Breast epithelium (tissue), 4 donors: ENCODE measurements at regions not wholly inside any gene's neighbourhood (a gene's known extent, or its start where the extent isn't known, plus 50 kb on each side); places are given as distances from the start of the nearest gene placed in this dataset.
A peak's percentile ranks its signal among the peaks of the same experiment; 100 is the strongest.

Experiments
- DNase-seq, 2 donors: peaks; one replicate each; pipeline ENCODE4 v3.0.0-alpha.2; 2019; ENCODE audit warnings: low spot score in 2 of 2
- H3K27ac ChIP-seq, 2 donors: fragments of 200-600 bp; sonication (generic) in 1 of 2; one replicate each; pipeline ENCODE4 v1.5.1; 2016 to 2019; ENCODE audit warnings: mild to moderate bottlenecking in 1 of 2
- H3K27me3 ChIP-seq, 2 donors: fragments of 200-600 bp; sonication (generic) in 1 of 2; one replicate each; pipeline versions ENCODE4 v1.5.1 to v1.6.0; 2017 to 2019; ENCODE audit warnings: control low read depth in 1 of 2, mild to moderate bottlenecking in 1 of 2
- H3K36me3 ChIP-seq: fragments of 200-600 bp; one replicate; pipeline ENCODE4 v1.5.1; 2019
- H3K4me1 ChIP-seq, 2 donors: fragments of 200-600 bp; sonication (generic); one replicate each; pipeline ENCODE4 v1.5.1; 2016 to 2019; ENCODE audit warnings: control low read depth in 1 of 2
- H3K4me3 ChIP-seq, 3 donors: fragments of 200-600 bp; sonication (generic); 1 replicate in 2 of 3; 2 replicates in 1 of 3; pipeline ENCODE4 v1.5.1; 2016 to 2019; ENCODE audit warnings: mild to moderate bottlenecking in 3 of 3, moderate library complexity in 2 of 3
- H3K9me3 ChIP-seq, 2 donors: fragments of 200-600 bp; sonication (generic) in 1 of 2; one replicate each; pipeline ENCODE4 v1.5.1; 2016 to 2019; ENCODE audit warnings: control low read depth in 1 of 2
- CTCF ChIP-seq, 3 donors: fragments of 450-650 bp; IDR thresholded peaks; one replicate each; pipeline ENCODE4 v1.5.1; 2016 to 2017; ENCODE audit warnings: antibody characterized with exemption in 3 of 3, mild to moderate bottlenecking in 3 of 3, moderate library complexity in 3 of 3
- POLR2A ChIP-seq: fragments of 450-650 bp; IDR thresholded peaks from one replicate; pipeline ENCODE4 v1.6.1; 2016; ENCODE audit warnings: antibody characterized with exemption, mild to moderate bottlenecking, moderate library complexity
- POLR2AphosphoS5 ChIP-seq, 3 donors: sonication (generic); formaldehyde crosslinking; IDR thresholded peaks; one replicate each; pipeline ENCODE4 v1.6.1; 2017; ENCODE audit warnings: antibody characterized with exemption in 3 of 3
- intact Hi-C: fragments of 100-400 bp; cut with DNase I; formaldehyde crosslinking; loops from one replicate; pipeline ENCODE4 v1.15.1; 2023; ENCODE audit warnings: low total_unique reads

- Histone ChIP-seq H3K36me3 (no peaks in the 10 kb centered on the region), H3K9me3 (no peaks in the 10 kb centered on the region), H3K27ac (no peak overlapping the region), H3K27me3 (no peaks in the 10 kb centered on the region), H3K4me3 (no peak overlapping the region), H3K4me1 (peaks cover 0 to 9% of the 10 kb centered on the region in 2 donors)
- intact Hi-C loops = loop anchor here (10.0 kb wide), 1 partner anchor 361 kb away; no protein-coding TSS in a partner anchor
- no peak for TF ChIP-seq CTCF (IDR thresholded peaks at IDR 0.05)
- TF ChIP-seq POLR2A = no peak
- TF ChIP-seq POLR2AphosphoS5 (IDR thresholded peaks at IDR 0.05) = no peak
- DNase-seq = no peak
Observed at GRCh38 chr2:238593678-238594077, 167.0 kb downstream of the ASB1 start.

GRCh38 chr2:238594796-238595749, 168.3 kb downstream of the ASB1 start:
- DNase-seq = no peak
- Histone ChIP-seq H3K4me1 (peaks cover 0 to 9% of the 10 kb centered on the region in 2 donors), H3K27ac (peak overlapping the region in 1 of 2 donors; percentile 25), H3K9me3 (no peaks in the 10 kb centered on the region), H3K4me3 (no peak overlapping the region), H3K36me3 (no peaks in the 10 kb centered on the region), H3K27me3 (no peaks in the 10 kb centered on the region)
- intact Hi-C loops = loop anchor here (5.0 to 10.0 kb wide), 2 partner anchors 360 to 1977 kb away; no protein-coding TSS in a partner anchor
- TF ChIP-seq POLR2AphosphoS5 (IDR thresholded peaks at IDR 0.05) = no peak
- no peak for TF ChIP-seq CTCF (IDR thresholded peaks at IDR 0.05)
- TF ChIP-seq POLR2A = no peak

GRCh38 chr2:238595750-238596570, 169.2 kb downstream of the ASB1 start:
- intact Hi-C loops = loop anchor here (5.0 to 10.0 kb wide), 2 partner anchors 359 to 1976 kb away; no protein-coding TSS in a partner anchor
- no peaks in the 10 kb centered on the region for H3K36me3 ChIP-seq
- H3K9me3 ChIP-seq = no peaks in the 10 kb centered on the region
- no peaks in the 10 kb centered on the region for H3K27me3 ChIP-seq
- TF ChIP-seq POLR2AphosphoS5 (IDR thresholded peaks at IDR 0.05) = no peak
- no peak for TF ChIP-seq CTCF (IDR thresholded peaks at IDR 0.05)
- no peak for TF ChIP-seq POLR2A
- H3K27ac ChIP-seq = peak overlapping the region; percentile 82 to 90
- no peak overlapping the region for H3K4me3 ChIP-seq
- H3K4me1 ChIP-seq = peaks cover 2 to 9% of the 10 kb centered on the region in 2 donors
- DNase-seq = no peak

- intact Hi-C loops = loop anchor here (5.0 to 10.0 kb wide), 2 partner anchors 358 to 1975 kb away; no protein-coding TSS in a partner anchor
- H3K4me3 ChIP-seq = peak overlapping the region in 1 of 3 donors; percentile 15
- peak in 1 of 2 donors; percentile 87 for DNase-seq
- no peaks in the 10 kb centered on the region for H3K27me3 ChIP-seq
- H3K27ac ChIP-seq = peak overlapping the region; percentile 82 to 90
- no peaks in the 10 kb centered on the region for H3K9me3 ChIP-seq
- TF ChIP-seq POLR2AphosphoS5 (IDR thresholded peaks at IDR 0.05) (peak; percentile 76 to 86 (median 82)), POLR2A (no peak)
- no peaks in the 10 kb centered on the region for H3K36me3 ChIP-seq
- peaks cover 7 to 9% of the 10 kb centered on the region in 2 donors for H3K4me1 ChIP-seq
Observed at GRCh38 chr2:238596571-238597551, 170.1 kb downstream of the ASB1 start.
